GM18507 (cell line): ENCODE measurements at regions not wholly inside any gene's neighbourhood (a gene's known extent, or its start where the extent isn't known, plus 50 kb on each side); places are given as distances from the start of the nearest gene placed in this dataset.
"Not testable (repeated sequence)": the region's sequence is repeated elsewhere in the genome, so short reads cannot be mapped to it uniquely, and the experiment has no call there.

Source experiments
- DNase-seq: peaks from one replicate; pipeline ENCODE4 v3.0.0; 2011; ENCODE audit warnings: low read depth; ENCODE audit not compliant: insufficient read length; ENCODE audit errors: extremely low spot score
- FAIRE-seq: peaks from 2 replicates; lab custom pipeline; 2011; peaks lifted over from hg19 to GRCh38; lab: Jason Lieb, UNC

- DNase-seq (no peak), FAIRE-seq (no peak)
Observed at GRCh38 chr15:95025924-95026728, 794.8 kb downstream of the MCTP2 start.

GRCh38 chr15:95027981-95028380 is 796.6 kb downstream of the MCTP2 start:
- DNase-seq, result no peak
- FAIRE-seq, result no peak

- no peak for FAIRE-seq
Observed at GRCh38 chr15:95032156-95032555, 800.8 kb downstream of the MCTP2 start.

GRCh38 chr15:95035106-95035505 is 803.7 kb downstream of the MCTP2 start:
- DNase-seq (no peak), FAIRE-seq (no peak)

More at GRCh38 chr15:95032156-95032555, 800.8 kb downstream of the MCTP2 start:
- no peak for DNase-seq

GRCh38 chr15:95041297-95041696 is 809.9 kb downstream of the MCTP2 start:
- FAIRE-seq, result no peak
- DNase-seq, result no peak

- FAIRE-seq, DNase-seq: not testable (repeated sequence)
Observed at GRCh38 chr15:95043236-95043932, 812.0 kb downstream of the MCTP2 start.

- DNase-seq (no peak), FAIRE-seq (no peak)
Observed at GRCh38 chr15:95043933-95044313, 812.6 kb downstream of the MCTP2 start.

- FAIRE-seq (no peak), DNase-seq (no peak)
Observed at GRCh38 chr15:95044745-95045417, 813.5 kb downstream of the MCTP2 start.

- no peak for FAIRE-seq
- DNase-seq, result no peak
Observed at GRCh38 chr15:95051861-95052260, 820.5 kb downstream of the MCTP2 start.

- FAIRE-seq (no peak), DNase-seq (no peak)
Observed at GRCh38 chr15:95059346-95059905, 828.1 kb downstream of the MCTP2 start.

GRCh38 chr15:95068701-95069521 is 837.5 kb downstream of the MCTP2 start:
- DNase-seq (no peak), FAIRE-seq (no peak)

GRCh38 chr15:95075792-95076677 is 844.7 kb downstream of the MCTP2 start:
- FAIRE-seq (no peak), DNase-seq (no peak)

- no peak for DNase-seq
- FAIRE-seq, result no peak
Observed at GRCh38 chr15:95076678-95076990, 845.3 kb downstream of the MCTP2 start.

GRCh38 chr15:95078003-95078402 is 846.6 kb downstream of the MCTP2 start:
- no peak for FAIRE-seq

GRCh38 chr15:95080228-95080627 is 848.9 kb downstream of the MCTP2 start:
- not testable (repeated sequence) for DNase-seq, FAIRE-seq

More at GRCh38 chr15:95078003-95078402, 846.6 kb downstream of the MCTP2 start:
- no peak for DNase-seq

GRCh38 chr15:95085056-95085455 is 853.7 kb downstream of the MCTP2 start:
- FAIRE-seq (no peak), DNase-seq (no peak)

GRCh38 chr15:95086531-95087252 is 855.3 kb downstream of the MCTP2 start:
- DNase-seq (no peak), FAIRE-seq (no peak)

- FAIRE-seq (no peak), DNase-seq (no peak)
Observed at GRCh38 chr15:95087253-95087609, 855.9 kb downstream of the MCTP2 start.
